ENCODE measurements at regions not wholly inside any gene's neighbourhood (a gene's known extent, or its start where the extent isn't known, plus 50 kb on each side); places are given as distances from the start of the nearest gene placed in this dataset.

GRCh38 chr2:198252472-198252871, 448.1 kb downstream of the PLCL1 start:
- DNase-seq (ENCODE audit: low spot score) = no peak
- Histone ChIP-seq H3K9ac (ENCODE audit: low read depth in 1 of 2, low read length in 2 of 2) (no peak overlapping the region), H3K9me3 (ENCODE audit: control insufficient read depth in 4 of 4, low read length in 3 of 4) (no peaks in the 10 kb centered on the region), H3K4me3 (ENCODE audit: low read depth in 1 of 3, low read length in 3 of 3) (no peak overlapping the region), H3K4me1 (ENCODE audit: control insufficient read depth in 4 of 4, insufficient read depth in 4 of 4, low read length in 3 of 4) (no peaks in the 10 kb centered on the region), H3K27ac (ENCODE audit: low read depth in 1 of 2, low read length in 2 of 2) (no peak overlapping the region), H3K36me3 (ENCODE audit: control insufficient read depth in 4 of 4, insufficient read depth in 3 of 4, low read depth in 1 of 4, low read length in 3 of 4) (no peaks in the 10 kb centered on the region), H3K27me3 (ENCODE audit: control insufficient read depth in 4 of 4, insufficient read depth in 4 of 4, low read length in 3 of 4) (peaks cover 0 to 5% (median 0%) of the 10 kb centered on the region in 4 donors)
- no peak for TF ChIP-seq RAD21 (IDR thresholded peaks at IDR 0.05)
- WGBS = 77% methylated on average over 1 of the region's 1 CpG

GRCh38 chr2:198242093-198242492, 437.7 kb downstream of the PLCL1 start:
- 74% methylated on average over 3 of the region's 3 CpGs for WGBS
- no peak overlapping the region for H3K4me3 ChIP-seq (ENCODE audit: low read depth in 1 of 3, low read length in 3 of 3)
- H3K9me3 ChIP-seq (ENCODE audit: control insufficient read depth in 4 of 4, low read length in 3 of 4) = no peaks in the 10 kb centered on the region
- H3K27me3 ChIP-seq (ENCODE audit: control insufficient read depth in 4 of 4, insufficient read depth in 4 of 4, low read length in 3 of 4) = peaks cover 0 to 5% (median 0%) of the 10 kb centered on the region in 4 donors
- DNase-seq (ENCODE audit: low spot score) = no peak
- no peak overlapping the region for H3K27ac ChIP-seq (ENCODE audit: low read depth in 1 of 2, low read length in 2 of 2)
- H3K36me3 ChIP-seq (ENCODE audit: control insufficient read depth in 4 of 4, insufficient read depth in 3 of 4, low read depth in 1 of 4, low read length in 3 of 4) = no peaks in the 10 kb centered on the region
- H3K4me1 ChIP-seq (ENCODE audit: control insufficient read depth in 4 of 4, insufficient read depth in 4 of 4, low read length in 3 of 4) = peaks cover 0 to 2% (median 0%) of the 10 kb centered on the region in 4 donors
- TF ChIP-seq ZBTB33 (IDR thresholded peaks at IDR 0.05) = no peak
- H3K9ac ChIP-seq (ENCODE audit: low read depth in 1 of 2, low read length in 2 of 2) = no peak overlapping the region

GRCh38 chr2:198238429-198238828, 434.0 kb downstream of the PLCL1 start:
- no peak for TF ChIP-seq ZBTB33 (IDR thresholded peaks at IDR 0.05)
- TF ChIP-seq CTCF (IDR thresholded peaks at IDR 0.05; ENCODE audit: low read depth, low read length, missing input control) = no peak
- no peak for TF ChIP-seq NR2F2 (IDR thresholded peaks at IDR 0.05)
- no peak for TF ChIP-seq MAX (IDR thresholded peaks at IDR 0.05)
- TF ChIP-seq FOXA1 (IDR thresholded peaks at IDR 0.05) = no peak
- no peak for TF ChIP-seq GABPA (IDR thresholded peaks at IDR 0.05 in 1 of 2, conservative IDR thresholded peaks at IDR 0.05 in 1 of 2)
- TF ChIP-seq RAD21 (IDR thresholded peaks at IDR 0.05) = no peak
- no peak for TF ChIP-seq JUND (IDR thresholded peaks at IDR 0.05)
- TF ChIP-seq ATF3 (IDR thresholded peaks at IDR 0.05) = no peak
- TF ChIP-seq HNF4A (conservative IDR thresholded peaks at IDR 0.05) = no peak
- Histone ChIP-seq H3K9ac (ENCODE audit: low read depth in 1 of 2, low read length in 2 of 2) (no peak overlapping the region), H3K27ac (ENCODE audit: low read depth in 1 of 2, low read length in 2 of 2) (no peak overlapping the region), H3K36me3 (ENCODE audit: control insufficient read depth in 4 of 4, insufficient read depth in 3 of 4, low read depth in 1 of 4, low read length in 3 of 4) (no peaks in the 10 kb centered on the region), H3K9me3 (ENCODE audit: control insufficient read depth in 4 of 4, low read length in 3 of 4) (no peaks in the 10 kb centered on the region), H3K4me1 (ENCODE audit: control insufficient read depth in 4 of 4, insufficient read depth in 4 of 4, low read length in 3 of 4) (peaks cover 0 to 2% (median 0%) of the 10 kb centered on the region in 4 donors), H3K4me3 (ENCODE audit: low read depth in 1 of 3, low read length in 3 of 3) (no peak overlapping the region), H3K27me3 (ENCODE audit: control insufficient read depth in 4 of 4, insufficient read depth in 4 of 4, low read length in 3 of 4) (peaks cover 0 to 7% (median 0%) of the 10 kb centered on the region in 4 donors)
- DNase-seq (ENCODE audit: low spot score) = no peak

Measured in liver (tissue), 8 donors.